ENCODE measurements at regions not wholly inside any gene's neighbourhood (a gene's known extent, or its start where the extent isn't known, plus 50 kb on each side); places are given as distances from the start of the nearest gene placed in this dataset.
"Not testable (repeated sequence)": the region's sequence is repeated elsewhere in the genome, so short reads cannot be mapped to it uniquely, and the experiment has no call there.

GRCh38 chr2:132317026-132317680, 99.5 kb upstream of the GPR39 start:
- H3K27ac ChIP-seq; H3K4me1 ChIP-seq (replicated peaks); H3K36me3 ChIP-seq; H3K4me3 ChIP-seq; H3K27me3 ChIP-seq (replicated peaks); H3K9me3 ChIP-seq (replicated peaks); DNase-seq (ENCODE audit: low read depth in 1 of 2, low spot score in 2 of 2): not testable (repeated sequence)

- not testable (repeated sequence) for H3K27me3 ChIP-seq (replicated peaks); H3K36me3 ChIP-seq; H3K4me3 ChIP-seq; H3K9me3 ChIP-seq (replicated peaks); DNase-seq (ENCODE audit: low read depth in 1 of 2, low spot score in 2 of 2); H3K4me1 ChIP-seq (replicated peaks); H3K27ac ChIP-seq
Observed at GRCh38 chr2:132318481-132318880, 98.1 kb upstream of the GPR39 start.

GRCh38 chr2:132324005-132324404, 92.6 kb upstream of the GPR39 start:
- DNase-seq (ENCODE audit: low read depth in 1 of 2, low spot score in 2 of 2); H3K27me3 ChIP-seq (replicated peaks): not testable (repeated sequence)

GRCh38 chr2:132332345-132333033, 84.1 kb upstream of the GPR39 start:
- H3K4me3 ChIP-seq; H3K4me1 ChIP-seq (replicated peaks); H3K27ac ChIP-seq; H3K9me3 ChIP-seq (replicated peaks); DNase-seq (ENCODE audit: low read depth in 1 of 2, low spot score in 2 of 2); H3K36me3 ChIP-seq; H3K27me3 ChIP-seq (replicated peaks): not testable (repeated sequence)

More at GRCh38 chr2:132324005-132324404, 92.6 kb upstream of the GPR39 start:
- not testable (repeated sequence) for H3K9me3 ChIP-seq (replicated peaks); H3K4me1 ChIP-seq (replicated peaks); H3K27ac ChIP-seq; H3K36me3 ChIP-seq; H3K4me3 ChIP-seq

GRCh38 chr2:132337135-132337534, 79.5 kb upstream of the GPR39 start:
- not testable (repeated sequence) for H3K4me3 ChIP-seq; H3K27me3 ChIP-seq (replicated peaks); DNase-seq (ENCODE audit: low read depth in 1 of 2, low spot score in 2 of 2); H3K36me3 ChIP-seq; H3K9me3 ChIP-seq (replicated peaks); H3K27ac ChIP-seq; H3K4me1 ChIP-seq (replicated peaks)

- not testable (repeated sequence) for H3K27me3 ChIP-seq (replicated peaks); DNase-seq (ENCODE audit: low read depth in 1 of 2, low spot score in 2 of 2); H3K27ac ChIP-seq; H3K4me1 ChIP-seq (replicated peaks); H3K36me3 ChIP-seq; H3K4me3 ChIP-seq; H3K9me3 ChIP-seq (replicated peaks)
Observed at GRCh38 chr2:132337844-132338243, 78.8 kb upstream of the GPR39 start.

- H3K9me3 ChIP-seq (replicated peaks); H3K4me1 ChIP-seq (replicated peaks); H3K27me3 ChIP-seq (replicated peaks); H3K36me3 ChIP-seq: not testable (repeated sequence)
- H3K27ac ChIP-seq, result 0 out of 2 replicates have a peak overlapping the region, but pooled peaks have one; percentile 55
- peak overlapping the region; percentile 35 for H3K4me3 ChIP-seq
- DNase-seq (ENCODE audit: low read depth in 1 of 2, low spot score in 2 of 2), result peak; percentile 73 to 82
Observed at GRCh38 chr2:132347041-132347780, 69.4 kb upstream of the GPR39 start.

- not testable (repeated sequence) for H3K27ac ChIP-seq; H3K4me3 ChIP-seq; H3K27me3 ChIP-seq (replicated peaks); H3K36me3 ChIP-seq; H3K9me3 ChIP-seq (replicated peaks); H3K4me1 ChIP-seq (replicated peaks)
- peak in 1 of 2 experiments; percentile 19 for DNase-seq (ENCODE audit: low read depth in 1 of 2, low spot score in 2 of 2)
Observed at GRCh38 chr2:132349092-132349687, 67.4 kb upstream of the GPR39 start.

- H3K27ac ChIP-seq; H3K36me3 ChIP-seq; DNase-seq (ENCODE audit: low read depth in 1 of 2, low spot score in 2 of 2); H3K9me3 ChIP-seq (replicated peaks); H3K4me3 ChIP-seq; H3K27me3 ChIP-seq (replicated peaks); H3K4me1 ChIP-seq (replicated peaks): not testable (repeated sequence)
Observed at GRCh38 chr2:132351668-132352067, 64.9 kb upstream of the GPR39 start.

GRCh38 chr2:132352481-132353001, 64.1 kb upstream of the GPR39 start:
- not testable (repeated sequence) for H3K36me3 ChIP-seq; H3K27me3 ChIP-seq (replicated peaks); H3K9me3 ChIP-seq (replicated peaks); H3K27ac ChIP-seq; H3K4me1 ChIP-seq (replicated peaks)
- peak overlapping the region; percentile 12; the same call in 1 of the 2 replicates for H3K4me3 ChIP-seq
- DNase-seq (ENCODE audit: low read depth in 1 of 2, low spot score in 2 of 2), result peak; percentile 30 to 55

GRCh38 chr2:132353380-132353779, 63.2 kb upstream of the GPR39 start:
- H3K36me3 ChIP-seq; H3K4me1 ChIP-seq (replicated peaks); H3K27ac ChIP-seq; H3K27me3 ChIP-seq (replicated peaks); H3K9me3 ChIP-seq (replicated peaks): not testable (repeated sequence)
- peak; percentile 25 to 45 for DNase-seq (ENCODE audit: low read depth in 1 of 2, low spot score in 2 of 2)
- peak overlapping the region; percentile 20 for H3K4me3 ChIP-seq

- DNase-seq (ENCODE audit: low read depth in 1 of 2, low spot score in 2 of 2); H3K36me3 ChIP-seq; H3K27ac ChIP-seq; H3K27me3 ChIP-seq (replicated peaks); H3K4me3 ChIP-seq; H3K4me1 ChIP-seq (replicated peaks); H3K9me3 ChIP-seq (replicated peaks): not testable (repeated sequence)
Observed at GRCh38 chr2:132360964-132361363, 55.6 kb upstream of the GPR39 start.

GRCh38 chr2:132361498-132361897, 55.1 kb upstream of the GPR39 start:
- not testable (repeated sequence) for H3K27ac ChIP-seq; H3K4me1 ChIP-seq (replicated peaks); H3K36me3 ChIP-seq; DNase-seq (ENCODE audit: low read depth in 1 of 2, low spot score in 2 of 2); H3K4me3 ChIP-seq; H3K9me3 ChIP-seq (replicated peaks); H3K27me3 ChIP-seq (replicated peaks)

GRCh38 chr2:132363352-132363751, 53.3 kb upstream of the GPR39 start:
- not testable (repeated sequence) for H3K27ac ChIP-seq; H3K4me3 ChIP-seq; H3K9me3 ChIP-seq (replicated peaks); H3K27me3 ChIP-seq (replicated peaks); H3K36me3 ChIP-seq; H3K4me1 ChIP-seq (replicated peaks); DNase-seq (ENCODE audit: low read depth in 1 of 2, low spot score in 2 of 2)
